ENCODE measurements at regions not wholly inside any gene's neighbourhood (a gene's known extent, or its start where the extent isn't known, plus 50 kb on each side); places are given as distances from the start of the nearest gene placed in this dataset.
"Not testable (repeated sequence)": the region's sequence is repeated elsewhere in the genome, so short reads cannot be mapped to it uniquely, and the experiment has no call there.

- DNase-seq: no peak
Observed at GRCh38 chr5:100188339-100188738, 346.8 kb upstream of the FAM174A start.

- no peak for DNase-seq
Observed at GRCh38 chr5:100186181-100186580, 349.0 kb upstream of the FAM174A start.

- DNase-seq: no peak
Observed at GRCh38 chr5:100182402-100182801, 352.8 kb upstream of the FAM174A start.

DNA sequence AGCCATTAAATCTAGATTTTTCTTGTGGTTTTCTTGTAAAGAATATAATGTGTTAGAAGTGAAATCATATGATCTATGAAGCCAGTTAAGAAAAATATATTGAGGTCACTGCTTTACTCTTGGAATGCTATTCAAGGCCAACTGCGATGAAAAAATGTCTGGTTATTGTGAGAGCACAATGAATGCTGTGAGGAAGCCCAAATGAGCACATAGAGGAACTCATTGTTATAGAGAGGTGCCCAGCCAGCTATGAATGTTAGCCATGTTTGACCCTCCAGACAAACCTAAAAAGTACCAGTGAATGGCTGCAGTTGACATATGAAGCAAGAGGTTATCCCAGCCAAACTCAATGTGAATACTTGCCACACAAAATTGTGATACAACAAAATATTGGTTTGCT lies 359.8 kb upstream of the FAM174A start:
- no peak for DNase-seq

DNA sequence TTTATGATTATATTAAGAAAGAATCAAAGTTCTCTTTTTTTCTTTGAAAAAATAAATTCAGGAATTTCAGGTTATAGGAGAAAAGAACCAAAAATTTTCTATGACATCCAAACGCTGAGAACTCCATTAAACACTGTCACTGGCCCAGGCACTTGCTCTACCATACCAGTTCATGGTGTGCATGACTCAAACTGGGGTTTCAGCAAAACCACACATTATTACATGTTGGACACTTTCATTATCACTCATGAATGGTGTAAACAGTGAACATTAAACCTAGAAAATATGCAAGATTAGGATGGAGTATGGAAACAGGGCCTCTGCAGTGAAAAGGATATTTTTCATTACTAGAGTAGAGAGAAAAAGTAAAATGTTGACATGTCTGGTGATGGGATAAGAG lies 369.9 kb upstream of the FAM174A start:
- DNase-seq: no peak

DNA sequence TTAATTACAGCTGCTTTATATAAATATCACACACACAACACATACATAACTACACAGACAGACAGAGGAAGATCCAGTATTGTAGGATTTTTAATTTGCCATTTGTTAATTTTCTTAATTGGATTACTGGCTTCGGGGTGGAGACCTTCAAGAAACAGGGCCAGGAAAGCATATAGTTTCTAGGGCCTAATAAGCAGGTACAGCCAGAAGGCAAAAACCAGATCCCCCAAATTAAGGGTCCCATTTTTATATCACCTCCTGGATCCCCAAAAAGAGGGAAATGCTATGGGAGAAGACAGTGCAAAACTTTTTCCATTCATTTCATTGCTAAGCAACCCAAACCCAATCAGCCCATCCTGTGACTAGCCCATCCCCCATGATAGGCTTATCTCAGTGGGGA lies 373.3 kb upstream of the FAM174A start:
- no peak for DNase-seq

- DNase-seq: no peak
Observed at GRCh38 chr5:100157066-100157465, 378.1 kb upstream of the FAM174A start.

- DNase-seq: no peak
Observed at GRCh38 chr5:100148239-100148638, 386.9 kb upstream of the FAM174A start.

DNA sequence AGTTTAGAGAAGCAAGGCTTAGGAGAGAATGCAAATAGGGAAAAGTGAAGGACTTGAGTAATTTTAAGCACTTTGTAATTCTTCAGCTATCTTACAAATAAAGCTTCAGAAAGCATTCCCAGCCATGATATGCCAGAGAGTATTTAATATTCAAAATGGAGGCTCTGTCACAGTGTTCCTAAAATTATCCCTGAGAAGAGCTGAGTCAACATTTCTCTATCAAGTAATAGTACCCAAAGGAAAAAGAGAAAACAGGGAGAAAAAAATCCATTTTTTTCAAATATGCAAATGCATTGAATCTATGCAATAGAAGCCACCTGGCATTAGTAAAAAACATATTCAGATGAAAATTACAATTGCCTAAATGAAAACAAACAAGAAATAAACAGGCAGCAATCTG lies 392.6 kb upstream of the FAM174A start:
- no peak for DNase-seq

DNA sequence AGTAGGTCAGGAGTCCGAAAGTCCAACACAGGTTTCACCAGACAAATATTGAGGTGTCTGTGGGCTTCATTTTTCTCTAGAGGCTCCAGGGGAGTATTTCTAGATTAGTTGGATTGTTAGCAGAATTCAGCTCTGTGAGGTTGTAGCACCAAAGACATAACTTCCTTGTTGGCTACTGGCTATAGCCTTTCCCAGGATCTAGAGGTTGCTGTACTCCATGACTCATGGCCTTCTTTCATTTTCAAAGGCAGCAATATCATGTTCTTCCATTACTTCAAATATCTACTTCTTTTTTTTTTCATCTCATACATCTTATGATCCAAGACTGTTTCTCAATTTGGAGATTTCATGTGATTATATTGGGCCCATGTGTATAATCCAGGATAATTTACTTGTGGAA lies 404.0 kb upstream of the FAM174A start:
- no peak for DNase-seq

GRCh38 chr5:100130307-100130706 lies 404.9 kb upstream of the FAM174A start:
- DNase-seq: no peak

DNA sequence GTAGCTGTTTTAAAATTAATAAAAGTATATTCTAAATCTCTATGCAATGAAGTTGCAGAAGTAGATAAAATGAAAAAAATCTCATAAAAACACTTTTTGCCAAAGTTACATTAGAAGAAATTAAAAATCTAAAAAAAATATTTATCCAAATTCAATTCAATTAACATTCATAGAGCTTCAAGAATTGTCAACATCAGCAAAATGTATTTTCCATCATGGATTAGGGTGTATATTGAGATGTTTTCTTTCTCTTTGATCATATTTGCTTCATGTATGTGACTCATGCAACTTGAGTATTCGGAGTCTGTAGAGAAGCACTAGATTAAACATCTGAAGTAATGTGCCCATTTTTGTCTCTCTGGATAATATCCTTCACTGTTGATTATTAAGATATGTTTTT lies 415.3 kb upstream of the FAM174A start:
- no peak for DNase-seq

GRCh38 chr5:100110497-100110896 lies 424.7 kb upstream of the FAM174A start:
- DNase-seq: no peak

DNA sequence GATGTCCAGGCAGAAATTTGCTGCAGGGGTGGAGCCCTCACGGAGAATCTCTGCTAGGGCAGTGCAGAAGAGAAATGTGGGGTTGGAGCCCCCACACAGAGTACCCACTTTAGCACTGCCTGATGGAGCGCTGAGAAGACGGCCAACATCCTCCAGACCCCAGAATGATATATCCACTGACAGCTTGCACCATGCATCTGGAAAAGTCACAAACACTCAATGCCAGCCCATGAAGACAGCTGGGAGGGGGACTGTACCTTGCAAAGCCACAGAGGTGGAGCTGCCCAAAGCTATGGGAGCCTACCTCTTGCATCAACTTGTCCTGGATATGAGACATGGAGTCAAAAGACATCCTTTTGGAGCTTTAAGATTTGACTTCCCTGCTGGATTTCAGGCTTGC lies 426.3 kb upstream of the FAM174A start:
- DNase-seq: no peak

DNA sequence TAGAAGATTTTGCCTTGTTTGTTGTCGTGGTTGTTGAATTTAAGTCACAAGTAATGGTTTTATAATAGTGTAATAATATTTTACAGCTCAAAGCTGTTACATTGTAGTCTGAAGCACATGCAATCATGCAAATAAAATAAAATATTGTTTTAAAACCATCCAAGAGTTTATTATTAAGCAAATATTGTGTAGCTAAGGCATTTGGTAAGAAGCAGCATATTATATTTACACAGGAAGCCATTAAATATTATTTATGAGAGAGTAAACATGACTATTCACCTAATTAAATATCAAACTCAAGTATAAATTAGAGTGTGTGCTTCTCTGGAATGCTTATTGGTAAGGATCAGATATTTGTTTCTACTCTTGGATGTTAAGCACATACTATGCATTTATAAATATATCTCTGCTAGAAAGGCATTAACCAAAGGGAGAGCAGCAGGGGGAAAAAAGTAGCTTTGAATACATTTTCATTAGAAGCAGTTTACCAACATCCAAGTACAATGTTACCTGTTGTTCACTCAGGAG lies 431.5 kb upstream of the FAM174A start:
- DNase-seq: not testable (repeated sequence)

- DNase-seq: not testable (repeated sequence)
Observed at GRCh38 chr5:100101466-100101865, 433.7 kb upstream of the FAM174A start.

DNA sequence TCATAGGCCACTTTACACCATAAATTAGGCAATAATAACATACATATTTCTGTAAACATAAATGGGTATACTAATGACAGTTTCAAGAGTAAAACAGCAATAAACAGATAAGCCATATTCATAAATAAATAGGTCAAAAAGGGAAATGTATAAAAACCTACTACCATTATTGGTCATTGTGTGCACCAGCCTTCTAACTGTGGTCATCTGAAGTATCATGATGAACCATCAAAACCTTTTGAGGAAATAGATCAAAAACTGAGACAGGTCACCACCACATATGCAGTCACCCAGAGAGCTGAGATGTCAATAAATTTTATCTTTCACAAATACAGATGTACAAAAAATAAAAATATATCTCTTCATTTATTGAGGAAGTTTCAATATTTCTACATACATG lies 438.8 kb upstream of the FAM174A start:
- not testable (repeated sequence) for DNase-seq

DNA sequence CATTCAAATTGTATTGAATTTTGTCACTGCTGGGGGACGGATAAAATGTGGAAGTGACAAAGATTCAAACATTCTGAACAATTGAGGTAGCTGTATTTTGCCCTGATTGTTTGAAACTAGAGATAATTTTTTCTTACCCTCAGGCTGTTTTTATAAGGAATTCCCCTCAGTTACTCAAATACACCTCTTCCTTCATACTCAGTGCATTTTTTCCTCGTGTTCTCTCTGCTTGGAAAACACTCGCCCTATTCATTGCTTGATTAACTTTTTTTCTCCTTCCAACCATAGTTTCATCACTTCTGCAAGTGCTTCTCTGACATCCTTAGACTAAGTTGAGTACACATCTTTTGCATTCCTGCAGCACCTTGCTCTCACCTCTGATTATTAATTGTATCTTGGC lies 454.5 kb upstream of the FAM174A start:
- DNase-seq: not testable (repeated sequence)

DNA sequence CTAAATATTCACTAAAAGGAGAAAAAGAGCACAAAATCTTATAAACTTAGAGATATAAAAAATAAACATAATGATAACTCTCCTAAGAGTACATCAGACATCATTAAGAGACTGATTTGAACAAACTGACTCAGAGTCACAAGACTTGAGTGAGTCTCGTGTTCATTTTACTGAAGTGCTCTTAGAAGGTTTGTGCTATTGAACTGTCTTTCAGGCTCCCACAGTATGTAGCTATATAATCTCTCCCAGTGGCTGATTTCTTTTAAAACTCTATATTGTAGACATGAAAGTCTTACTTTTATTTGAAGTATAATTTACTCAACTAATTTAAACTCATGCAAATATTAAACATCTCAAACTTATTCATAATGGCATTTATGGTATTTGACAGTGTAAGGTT lies 456.0 kb upstream of the FAM174A start:
- DNase-seq: not testable (repeated sequence)

DNA sequence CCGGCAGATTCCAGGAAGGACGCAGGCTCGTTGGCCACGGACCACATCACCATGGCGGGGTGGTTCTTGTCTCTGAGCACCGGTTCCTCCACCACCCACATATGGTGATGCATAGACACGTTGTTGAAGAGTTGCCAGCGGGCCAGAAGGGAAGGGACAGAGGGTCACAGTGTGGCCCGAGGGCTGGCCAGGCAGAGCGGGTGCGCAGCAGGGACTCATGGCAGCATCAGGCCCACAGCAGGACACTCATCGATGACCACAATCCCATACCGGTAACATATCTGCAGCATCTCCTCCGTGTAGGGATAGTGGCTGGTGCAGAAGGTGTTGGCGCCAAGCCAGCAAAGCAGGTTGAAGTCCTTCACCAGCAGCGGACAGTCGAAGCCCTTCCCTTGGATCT lies 469.2 kb upstream of the FAM174A start:
- not testable (repeated sequence) for DNase-seq

DNA sequence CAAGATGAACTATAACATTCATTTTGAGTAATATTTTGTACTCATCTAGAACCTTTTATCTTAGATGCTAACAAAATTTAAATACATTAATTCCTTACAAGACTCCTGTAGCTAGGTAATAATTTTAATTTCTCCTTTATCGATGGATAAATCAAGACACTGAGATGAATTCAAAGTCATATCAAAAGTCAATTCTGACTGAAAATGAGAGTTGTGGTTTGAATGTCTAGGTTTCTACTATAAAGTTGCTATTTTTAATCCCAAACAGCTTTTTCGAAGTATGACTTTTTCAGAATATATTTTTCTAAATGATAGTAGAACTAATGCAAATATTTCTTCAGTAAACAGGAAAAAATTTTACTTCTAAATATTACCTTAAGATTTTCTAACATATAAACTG lies 491.7 kb upstream of the FAM174A start:
- no peak for DNase-seq

GRCh38 chr5:100026606-100027005 lies 508.6 kb upstream of the FAM174A start:
- peak; percentile 36 for DNase-seq

DNA sequence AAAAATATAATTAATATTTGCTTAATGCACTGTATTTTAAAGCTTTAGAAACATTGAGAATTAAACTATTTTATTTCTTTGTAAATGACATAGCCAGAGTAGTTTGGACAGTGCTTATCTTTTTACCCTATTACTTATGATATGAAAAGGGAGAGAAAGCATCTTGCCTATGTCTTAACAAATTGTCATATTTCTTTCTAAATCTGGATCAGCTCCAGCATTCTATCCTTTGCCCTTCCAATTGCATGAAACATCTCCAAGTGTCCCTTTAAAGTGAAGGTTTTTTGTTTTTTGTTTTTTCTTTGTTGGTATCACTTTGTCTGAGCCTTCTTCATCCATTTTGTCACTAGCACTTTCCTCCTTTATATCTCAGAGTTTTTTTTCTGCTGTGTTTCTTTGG lies 511.6 kb upstream of the FAM174A start:
- no peak for DNase-seq

- DNase-seq: no peak
Observed at GRCh38 chr5:100017520-100018262, 517.5 kb upstream of the FAM174A start.

DNA sequence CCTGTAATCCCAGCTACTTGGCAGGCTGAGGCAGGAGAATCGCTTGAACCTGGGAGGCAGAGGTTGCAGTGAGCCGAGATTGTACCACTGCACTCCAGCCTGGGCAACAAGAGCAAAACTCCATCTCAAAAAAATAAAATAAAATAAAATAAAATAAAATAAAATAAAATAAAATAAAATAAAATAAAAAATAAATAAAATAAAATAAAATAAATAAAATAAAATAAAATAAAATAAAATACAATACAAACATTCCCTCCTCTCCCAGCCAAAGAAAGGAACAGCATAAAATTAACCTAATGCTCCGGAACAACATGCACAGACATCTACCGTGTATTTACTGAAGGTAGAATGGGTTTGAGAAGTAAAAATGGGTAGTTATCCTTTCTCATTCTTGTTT lies 521.9 kb upstream of the FAM174A start:
- DNase-seq: not testable (repeated sequence)

All from NCI-H1105 (cell line).